Gastrocnemius medialis (tissue), 4 donors: ENCODE measurements at regions not wholly inside any gene's neighbourhood (a gene's known extent, or its start where the extent isn't known, plus 50 kb on each side); places are given as distances from the start of the nearest gene placed in this dataset.

Experiments used
- ATAC-seq, 2 donors: fragments of 150-250 bp; one replicate each; pipeline ENCODE4 v1.9.1; 2016
- DNase-seq, 2 donors: peaks; one replicate each; pipeline ENCODE4 v3.0.0-alpha.2; 2019
- H3K27ac ChIP-seq, 4 donors: fragments of 200-600 bp; sonication (generic); 1 replicate in 1 of 4; 2 replicates in 3 of 4; pipeline ENCODE4 v1.5.1; 2016 to 2018; ENCODE audit warnings: mild to moderate bottlenecking in 2 of 4, moderate library complexity in 1 of 4
- H3K27me3 ChIP-seq, 3 donors: fragments of 200-600 bp; sonication (generic) in 2 of 3; 1 replicate in 1 of 3; 2 replicates in 2 of 3; pipeline versions ENCODE4 v1.5.1 to v1.6.0; 2016 to 2019; ENCODE audit warnings: mild to moderate bottlenecking in 1 of 3, moderate library complexity in 1 of 3
- H3K36me3 ChIP-seq, 2 donors: fragments of 200-600 bp; sonication (generic) in 1 of 2; one replicate each; pipeline ENCODE4 v1.5.1; 2017 to 2018
- H3K4me1 ChIP-seq, 2 donors: fragments of 200-600 bp; sonication (generic) in 1 of 2; one replicate each; pipeline ENCODE4 v1.5.1; 2016 to 2017; ENCODE audit warnings: mild to moderate bottlenecking in 2 of 2
- H3K4me3 ChIP-seq, 4 donors: fragments of 200-600 bp; sonication (generic) in 3 of 4; 1 replicate in 1 of 4; 2 replicates in 3 of 4; pipeline ENCODE4 v1.5.1; 2016 to 2019; ENCODE audit warnings: mild to moderate bottlenecking in 2 of 4
- H3K9me3 ChIP-seq, 3 donors: fragments of 200-600 bp; sonication (generic) in 2 of 3; 1 replicate in 1 of 3; 2 replicates in 2 of 3; pipeline ENCODE4 v1.5.1; 2016 to 2019
- CTCF ChIP-seq, 5 experiments: fragments of 450-650 bp in 3 of 5; fragments of 200-600 bp in 2 of 5; sonication (generic) in 2 of 5; IDR thresholded peaks in 4 of 5; conservative IDR thresholded peaks in 1 of 5; 1 replicate in 4 of 5; 2 replicates in 1 of 5; pipeline ENCODE4 v1.5.1; 2016 to 2019; ENCODE audit warnings: antibody characterized with exemption in 5 of 5, mild to moderate bottlenecking in 3 of 5, moderate library complexity in 3 of 5
- POLR2A ChIP-seq, 2 donors: fragments of 450-650 bp; IDR thresholded peaks; one replicate each; pipeline ENCODE4 v1.6.1; 2017; ENCODE audit warnings: antibody characterized with exemption in 2 of 2, mild to moderate bottlenecking in 2 of 2, moderate library complexity in 2 of 2
- in situ Hi-C, 4 donors: fragments of 200-750 bp; cut with MboI; loops; one replicate each; pipeline versions ENCODE4 v1.15.0 to v1.8.0; 2017; ENCODE audit warnings: low sequenced_read_pairs in 4 of 4
- intact Hi-C: fragments of 100-400 bp; cut with DNase I; formaldehyde crosslinking; loops from one replicate; pipeline ENCODE4 v1.15.1; 2023; ENCODE audit warnings: low total_unique reads

DNA sequence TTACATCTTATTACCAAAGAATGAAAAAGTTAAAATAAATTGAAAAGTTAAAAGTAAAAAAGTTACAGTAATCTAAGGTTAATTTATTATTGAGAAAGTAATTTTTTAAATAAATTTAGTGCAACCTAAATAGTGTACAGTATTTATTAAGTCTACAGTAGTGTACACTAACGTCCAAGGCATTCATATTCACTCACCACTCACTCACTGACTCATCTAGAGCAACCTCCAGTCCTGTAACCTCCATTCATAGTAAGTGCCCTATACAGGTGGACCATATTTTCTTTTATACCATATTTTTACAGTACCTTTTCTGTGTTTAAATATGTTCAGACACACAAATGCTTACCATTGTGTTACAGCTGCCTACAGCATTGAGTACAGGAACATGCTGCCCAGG is 624.7 kb upstream of the NOX3 start:
- no peak for DNase-seq
- intact Hi-C loops: no loop called here
- Histone ChIP-seq H3K27me3 (no peaks in the 10 kb centered on the region), H3K4me3 (no peak overlapping the region), H3K27ac (no peak overlapping the region), H3K9me3 (no peaks in the 10 kb centered on the region), H3K36me3 (no peaks in the 10 kb centered on the region), H3K4me1 (no peaks in the 10 kb centered on the region)
- ATAC-seq: no peak
- TF ChIP-seq POLR2A (IDR thresholded peaks at IDR 0.05) (no peak), CTCF (IDR thresholded peaks at IDR 0.05 in 4 of 5, conservative IDR thresholded peaks at IDR 0.05 in 1 of 5) (no peak)
- in situ Hi-C loops: no loop called here

GRCh38 chr6:156068881-156069280 is 613.2 kb upstream of the NOX3 start:
- intact Hi-C loops: no loop called here
- in situ Hi-C loops: no loop called here
- no peak for ATAC-seq

DNA sequence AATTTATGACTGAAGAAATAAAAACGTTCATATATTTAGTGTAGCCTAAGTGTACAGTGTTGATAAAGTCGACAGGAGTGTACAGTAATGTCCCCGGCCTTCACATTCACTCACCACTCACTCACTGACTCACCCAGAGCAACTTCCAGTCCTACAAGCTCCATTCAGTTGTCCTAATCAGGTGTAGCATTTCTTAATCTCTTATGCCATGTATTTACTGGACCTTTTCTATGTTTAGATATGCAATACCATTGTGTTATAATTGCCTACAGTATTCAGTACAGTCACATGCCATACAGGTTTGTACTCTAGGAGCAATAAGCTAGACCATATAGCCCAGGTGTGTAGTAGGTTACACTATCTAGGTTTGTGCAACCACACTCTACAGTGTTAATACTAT is 610.2 kb upstream of the NOX3 start:
- in situ Hi-C loops: no loop called here
- Histone ChIP-seq H3K9me3 (no peaks in the 10 kb centered on the region), H3K27ac (no peak overlapping the region), H3K36me3 (no peaks in the 10 kb centered on the region), H3K27me3 (no peaks in the 10 kb centered on the region), H3K4me1 (peaks cover 6 to 14% of the 10 kb centered on the region in 2 donors), H3K4me3 (no peak overlapping the region)
- intact Hi-C loops: no loop called here
- TF ChIP-seq CTCF (IDR thresholded peaks at IDR 0.05 in 4 of 5, conservative IDR thresholded peaks at IDR 0.05 in 1 of 5) (no peak), POLR2A (IDR thresholded peaks at IDR 0.05) (no peak)
- DNase-seq (no peak), ATAC-seq (no peak)

More at GRCh38 chr6:156068881-156069280, 613.2 kb upstream of the NOX3 start:
- no peak for TF ChIP-seq CTCF (IDR thresholded peaks at IDR 0.05 in 4 of 5, conservative IDR thresholded peaks at IDR 0.05 in 1 of 5)
- no peak for TF ChIP-seq POLR2A (IDR thresholded peaks at IDR 0.05)
- no peak for DNase-seq
- Histone ChIP-seq H3K4me1 (peaks cover 0 to 6% of the 10 kb centered on the region in 2 donors), H3K36me3 (no peaks in the 10 kb centered on the region), H3K27ac (no peak overlapping the region), H3K9me3 (no peaks in the 10 kb centered on the region), H3K27me3 (no peaks in the 10 kb centered on the region), H3K4me3 (no peak overlapping the region)

GRCh38 chr6:156062091-156062563 is 606.5 kb upstream of the NOX3 start:
- Histone ChIP-seq H3K36me3 (no peaks in the 10 kb centered on the region), H3K4me1 (peaks cover 6 to 14% of the 10 kb centered on the region in 2 donors), H3K9me3 (no peaks in the 10 kb centered on the region), H3K27ac (peak overlapping the region in 1 of 4 donors; percentile 27), H3K4me3 (no peak overlapping the region), H3K27me3 (no peaks in the 10 kb centered on the region)
- TF ChIP-seq POLR2A (IDR thresholded peaks at IDR 0.05): no peak
- no peak for TF ChIP-seq CTCF (IDR thresholded peaks at IDR 0.05 in 4 of 5, conservative IDR thresholded peaks at IDR 0.05 in 1 of 5)
- in situ Hi-C loops (no loop called here), intact Hi-C loops (no loop called here)
- ATAC-seq: peak; percentile 41 to 47
- DNase-seq: peak in 1 of 2 donors; percentile 12

DNA sequence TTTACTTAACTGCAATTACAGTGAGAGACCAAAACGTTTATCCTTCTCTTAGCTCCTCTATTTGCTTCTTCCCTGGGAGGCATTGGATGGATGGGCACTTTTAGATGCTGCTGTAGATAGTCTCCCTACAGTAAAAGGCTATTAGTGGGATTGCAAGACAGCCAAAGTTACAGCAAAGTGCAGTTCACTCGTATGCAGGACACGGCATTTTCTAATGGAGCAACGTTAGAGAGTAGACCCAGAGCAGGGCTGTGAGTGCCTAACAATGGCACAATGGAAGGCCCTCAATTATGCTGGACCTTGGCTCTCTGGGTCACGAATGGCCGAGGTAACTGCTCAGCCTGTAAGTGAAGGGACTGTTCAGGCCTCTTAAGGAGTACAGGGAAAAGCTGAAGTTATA is 605.8 kb upstream of the NOX3 start:
- intact Hi-C loops (no loop called here), in situ Hi-C loops (no loop called here)
- Histone ChIP-seq H3K9me3 (no peaks in the 10 kb centered on the region), H3K27me3 (no peaks in the 10 kb centered on the region), H3K27ac (no peak overlapping the region), H3K4me1 (peaks cover 0 to 14% of the 10 kb centered on the region in 2 donors), H3K4me3 (no peak overlapping the region), H3K36me3 (no peaks in the 10 kb centered on the region)
- TF ChIP-seq POLR2A (IDR thresholded peaks at IDR 0.05): no peak
- no peak for TF ChIP-seq CTCF (IDR thresholded peaks at IDR 0.05 in 4 of 5, conservative IDR thresholded peaks at IDR 0.05 in 1 of 5)
- ATAC-seq: no peak
- no peak for DNase-seq
